SU-DHL-6 (cell line): ENCODE measurements at regions not wholly inside any gene's neighbourhood (a gene's known extent, or its start where the extent isn't known, plus 50 kb on each side); places are given as distances from the start of the nearest gene placed in this dataset.

Source experiments
- CTCF ChIP-seq: fragments of 200-600 bp; sonication (generic); IDR thresholded peaks from one replicate; pipeline ENCODE4 v1.5.1; 2017; ENCODE audit warnings: antibody characterized with exemption, mild to moderate bottlenecking, low read length, moderate library complexity; ENCODE audit not compliant: insufficient read depth, poor library complexity, severe bottlenecking
- EZH2phosphoT487 ChIP-seq: fragments of 200-600 bp; sonication (generic), shearing (Covaris generic); conservative IDR thresholded peaks from 2 replicates; pipeline ENCODE4 v1.6.1; 2018; ENCODE audit warnings: mild to moderate bottlenecking, antibody characterized with exemption, low read length, moderate library complexity, mixed read lengths

GRCh38 chr16:55126456-55126855, 195.8 kb downstream of the IRX5 start:
- TF ChIP-seq CTCF: no peak
- TF ChIP-seq EZH2phosphoT487: no peak
